ENCODE measurements at regions not wholly inside any gene's neighbourhood (a gene's known extent, or its start where the extent isn't known, plus 50 kb on each side); places are given as distances from the start of the nearest gene placed in this dataset.
"Not testable (repeated sequence)": the region's sequence is repeated elsewhere in the genome, so short reads cannot be mapped to it uniquely, and the experiment has no call there.

DNA sequence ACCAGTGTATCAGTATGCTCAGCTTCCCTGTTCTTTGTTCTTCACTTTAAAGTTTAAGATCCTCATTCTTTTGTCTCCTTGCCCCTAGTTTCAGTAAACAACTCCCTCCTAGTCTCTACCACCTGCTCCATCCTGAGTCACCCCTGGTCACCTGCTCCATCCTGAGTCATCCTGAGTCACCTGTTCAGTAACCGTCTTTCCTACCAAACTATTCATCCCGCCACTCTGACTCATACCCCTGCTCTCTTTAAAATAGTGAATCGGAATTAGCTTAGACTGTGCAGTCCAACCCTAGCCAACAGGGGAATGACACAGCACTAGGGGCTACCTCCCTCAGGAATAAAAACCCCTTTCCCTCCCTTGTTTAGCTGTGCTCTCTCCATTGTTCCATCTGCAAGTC is 888.1 kb upstream of the MDGA2 start:
- no peak overlapping the region for H3K4me3 ChIP-seq (ENCODE audit: control insufficient read depth, low read depth, low read length)

DNA sequence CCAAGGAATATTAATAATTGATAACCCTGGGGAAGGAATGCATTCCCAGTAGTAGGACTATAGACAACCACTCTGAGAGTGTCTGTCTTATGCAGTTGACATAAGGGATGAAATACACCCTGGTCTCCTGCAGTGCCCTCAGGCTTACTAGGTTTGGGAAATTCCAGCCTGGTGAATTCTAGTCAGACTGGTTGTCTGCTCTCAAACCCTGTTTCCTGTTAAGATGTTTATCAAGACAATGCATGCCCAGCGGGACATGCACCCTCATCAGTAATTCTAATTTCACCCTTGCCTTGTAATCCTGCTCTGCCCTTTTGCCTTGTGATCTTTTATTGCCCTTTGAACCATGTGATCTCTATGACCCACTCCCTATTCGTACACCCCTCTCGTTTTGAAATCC is 886.0 kb upstream of the MDGA2 start:
- not testable (repeated sequence) for H3K4me3 ChIP-seq (ENCODE audit: control insufficient read depth, low read depth, low read length); DNase-seq (ENCODE audit: low read depth)

More for the DNA sequence above, 888.1 kb upstream of the MDGA2 start:
- no peak for DNase-seq (ENCODE audit: low read depth)
- TF ChIP-seq, protein P1, sequence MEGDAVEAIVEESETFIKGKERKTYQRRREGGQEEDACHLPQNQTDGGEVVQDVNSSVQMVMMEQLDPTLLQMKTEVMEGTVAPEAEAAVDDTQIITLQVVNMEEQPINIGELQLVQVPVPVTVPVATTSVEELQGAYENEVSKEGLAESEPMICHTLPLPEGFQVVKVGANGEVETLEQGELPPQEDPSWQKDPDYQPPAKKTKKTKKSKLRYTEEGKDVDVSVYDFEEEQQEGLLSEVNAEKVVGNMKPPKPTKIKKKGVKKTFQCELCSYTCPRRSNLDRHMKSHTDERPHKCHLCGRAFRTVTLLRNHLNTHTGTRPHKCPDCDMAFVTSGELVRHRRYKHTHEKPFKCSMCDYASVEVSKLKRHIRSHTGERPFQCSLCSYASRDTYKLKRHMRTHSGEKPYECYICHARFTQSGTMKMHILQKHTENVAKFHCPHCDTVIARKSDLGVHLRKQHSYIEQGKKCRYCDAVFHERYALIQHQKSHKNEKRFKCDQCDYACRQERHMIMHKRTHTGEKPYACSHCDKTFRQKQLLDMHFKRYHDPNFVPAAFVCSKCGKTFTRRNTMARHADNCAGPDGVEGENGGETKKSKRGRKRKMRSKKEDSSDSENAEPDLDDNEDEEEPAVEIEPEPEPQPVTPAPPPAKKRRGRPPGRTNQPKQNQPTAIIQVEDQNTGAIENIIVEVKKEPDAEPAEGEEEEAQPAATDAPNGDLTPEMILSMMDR (conservative IDR thresholded peaks at IDR 0.05; ENCODE audit: control insufficient read depth, insufficient read depth, low read depth, low read length): no peak

DNA sequence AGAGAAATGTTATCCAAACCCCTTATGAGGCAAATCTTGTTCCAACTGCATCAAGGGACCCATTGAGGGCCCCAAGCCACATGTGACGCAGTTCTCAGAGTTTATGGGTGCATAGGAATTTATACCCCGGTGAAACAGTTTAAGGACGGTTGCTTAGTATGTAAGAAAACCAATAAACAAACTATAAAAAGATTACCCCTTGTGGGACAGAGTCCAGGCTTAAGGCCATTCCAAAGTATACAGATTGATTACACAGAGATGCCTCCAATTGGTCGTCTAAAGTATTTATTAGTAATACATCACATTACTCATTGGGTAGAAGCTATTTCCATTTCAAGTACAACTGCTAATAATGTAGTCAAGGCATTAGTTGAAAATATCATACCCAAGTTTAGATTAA is 885.0 kb upstream of the MDGA2 start:
- no peak overlapping the region for H3K4me3 ChIP-seq (ENCODE audit: control insufficient read depth, low read depth, low read length)
- no peak for DNase-seq (ENCODE audit: low read depth)
- TF ChIP-seq, protein P1 (conservative IDR thresholded peaks at IDR 0.05; ENCODE audit: control insufficient read depth, insufficient read depth, low read depth, low read length): no peak

DNA sequence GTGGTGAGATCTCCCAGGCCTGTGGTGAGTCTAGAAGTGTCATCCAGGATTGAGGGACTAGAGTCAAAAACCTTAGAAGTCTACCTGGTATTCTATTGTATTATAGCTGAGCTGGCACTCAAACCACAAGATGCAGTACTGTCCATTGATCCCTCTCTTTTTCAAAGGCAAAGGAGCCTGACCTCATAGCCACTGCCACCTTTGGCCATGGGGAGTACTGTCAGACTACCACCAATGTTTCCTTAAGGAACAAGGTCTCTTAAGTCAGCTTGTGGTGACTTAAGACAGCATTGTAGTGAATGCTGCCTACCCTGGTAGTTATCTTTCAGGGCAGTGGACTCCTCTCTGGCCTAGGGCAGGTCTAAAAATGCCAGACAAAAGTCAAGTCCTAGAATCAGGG is 878.0 kb upstream of the MDGA2 start:
- no peak for DNase-seq (ENCODE audit: low read depth)
- no peak overlapping the region for H3K4me3 ChIP-seq (ENCODE audit: control insufficient read depth, low read depth, low read length)
- TF ChIP-seq, protein P1 (conservative IDR thresholded peaks at IDR 0.05; ENCODE audit: control insufficient read depth, insufficient read depth, low read depth, low read length): no peak

DNA sequence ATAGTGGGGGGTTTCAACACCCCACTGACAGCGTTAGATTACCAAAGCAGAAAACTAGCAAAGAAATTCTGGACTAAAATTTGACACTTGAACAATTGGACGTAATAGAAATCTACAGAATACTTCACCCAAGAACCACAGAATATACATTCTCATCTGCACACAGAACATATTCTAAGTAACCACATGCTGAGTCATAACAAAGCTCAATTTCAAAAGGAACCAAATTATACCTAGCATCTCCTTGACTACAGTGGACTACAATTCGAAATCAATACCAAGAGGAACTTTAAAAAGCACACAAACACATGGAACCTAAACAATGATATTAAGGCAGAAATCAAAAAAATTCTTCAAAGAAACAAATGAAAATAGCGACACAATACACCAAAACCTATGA is 871.6 kb upstream of the MDGA2 start:
- TF ChIP-seq, protein P1 (conservative IDR thresholded peaks at IDR 0.05; ENCODE audit: control insufficient read depth, insufficient read depth, low read depth, low read length): no peak
- no peak overlapping the region for H3K4me3 ChIP-seq (ENCODE audit: control insufficient read depth, low read depth, low read length)
- no peak for DNase-seq (ENCODE audit: low read depth)

DNA sequence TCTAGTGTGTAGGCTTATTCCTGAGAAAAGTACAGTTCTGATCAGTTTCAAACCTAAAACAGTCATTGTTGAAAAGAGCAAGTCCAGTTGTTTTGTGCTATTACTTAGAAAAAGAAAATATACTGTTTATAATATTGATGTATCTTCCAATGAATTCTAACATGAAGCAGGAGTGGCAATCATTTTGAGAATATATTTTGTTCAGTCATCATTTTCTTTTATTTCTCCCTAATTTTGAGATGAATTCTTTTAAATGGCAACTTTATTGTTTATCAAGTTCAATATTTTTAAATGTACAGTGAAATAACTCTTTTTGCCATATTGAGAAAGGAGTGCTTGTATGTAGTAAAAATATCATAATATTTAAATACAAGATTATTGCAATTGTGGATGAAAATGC is 862.2 kb upstream of the MDGA2 start:
- H3K4me3 ChIP-seq (ENCODE audit: control insufficient read depth, low read depth, low read length): no peak overlapping the region
- TF ChIP-seq, protein P1 (conservative IDR thresholded peaks at IDR 0.05; ENCODE audit: control insufficient read depth, insufficient read depth, low read depth, low read length): no peak
- DNase-seq (ENCODE audit: low read depth): no peak

DNA sequence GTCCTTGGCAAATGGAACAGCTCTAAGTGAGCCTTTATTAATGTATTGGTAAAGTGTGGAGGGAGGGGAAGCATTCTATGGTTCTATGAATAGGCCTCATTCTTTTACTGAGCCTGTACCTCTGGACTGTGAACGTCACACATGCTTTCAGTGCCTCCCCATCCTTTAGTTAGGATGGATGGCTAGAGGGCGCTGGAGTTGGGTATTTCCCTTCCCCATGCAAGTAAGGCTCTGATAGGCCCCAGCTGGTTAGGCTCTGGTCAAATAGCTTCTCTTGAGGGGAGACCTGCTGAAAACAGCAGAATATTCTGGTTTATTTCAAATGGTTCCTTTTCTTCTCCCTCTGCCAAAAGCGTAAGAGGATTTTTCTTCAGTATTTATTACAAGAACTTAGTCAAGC is 860.9 kb upstream of the MDGA2 start:
- TF ChIP-seq, protein P1 (conservative IDR thresholded peaks at IDR 0.05; ENCODE audit: control insufficient read depth, insufficient read depth, low read depth, low read length): no peak
- no peak for DNase-seq (ENCODE audit: low read depth)

More for the DNA sequence above, 860.9 kb upstream of the MDGA2 start:
- H3K4me3 ChIP-seq (ENCODE audit: control insufficient read depth, low read depth, low read length): no peak overlapping the region
